KOPT-K1 (cell line): ENCODE measurements at regions not wholly inside any gene's neighbourhood (a gene's known extent, or its start where the extent isn't known, plus 50 kb on each side); places are given as distances from the start of the nearest gene placed in this dataset.

Experiments used
- H3K27ac ChIP-seq: fragments of 200-600 bp; sonication (generic); 2 replicates; pipeline ENCODE4 v1.5.1; 2016; ENCODE audit warnings: antibody characterized with exemption, mild to moderate bottlenecking, low read depth, low read length; ENCODE audit not compliant: poor library complexity, severe bottlenecking
- H3K36me3 ChIP-seq: fragments of 200-600 bp; sonication (generic); 2 replicates; pipeline ENCODE4 v1.5.1; 2017; ENCODE audit warnings: antibody characterized with exemption, mild to moderate bottlenecking, low read length, moderate library complexity; ENCODE audit not compliant: insufficient read depth
- H3K9me3 ChIP-seq: fragments of 200-600 bp; sonication (generic); 2 replicates; pipeline ENCODE4 v1.5.1; 2017; ENCODE audit warnings: antibody characterized with exemption, low read length, mild to moderate bottlenecking; ENCODE audit not compliant: insufficient read depth, poor library complexity, severe bottlenecking

GRCh38 chr18:40866013-40866645 is 1088.9 kb upstream of the PIK3C3 start:
- no peak overlapping the region for H3K27ac ChIP-seq
- H3K9me3 ChIP-seq: no peaks in the 10 kb centered on the region
- no peaks in the 10 kb centered on the region for H3K36me3 ChIP-seq

DNA sequence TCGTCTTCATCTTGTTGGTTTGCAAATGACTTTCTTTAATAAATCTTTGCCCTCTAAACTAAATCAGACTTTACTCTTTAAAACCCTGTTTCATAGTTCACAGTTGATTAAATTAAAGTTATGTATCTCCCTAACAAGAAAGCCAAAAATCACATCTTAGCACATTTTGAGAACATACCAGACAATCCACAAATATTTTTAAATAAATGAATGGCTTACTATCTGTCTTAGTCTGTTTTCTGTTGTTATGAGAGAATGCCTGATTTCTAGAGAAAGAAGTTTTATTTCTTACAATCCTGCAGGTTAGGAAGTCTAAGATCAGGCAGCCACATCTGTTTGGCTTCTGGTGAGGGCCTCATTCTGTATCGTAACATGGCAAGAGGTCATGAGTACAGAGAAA is 1090.2 kb upstream of the PIK3C3 start:
- no peaks in the 10 kb centered on the region for H3K36me3 ChIP-seq
- no peaks in the 10 kb centered on the region for H3K9me3 ChIP-seq
- H3K27ac ChIP-seq: no peak overlapping the region

DNA sequence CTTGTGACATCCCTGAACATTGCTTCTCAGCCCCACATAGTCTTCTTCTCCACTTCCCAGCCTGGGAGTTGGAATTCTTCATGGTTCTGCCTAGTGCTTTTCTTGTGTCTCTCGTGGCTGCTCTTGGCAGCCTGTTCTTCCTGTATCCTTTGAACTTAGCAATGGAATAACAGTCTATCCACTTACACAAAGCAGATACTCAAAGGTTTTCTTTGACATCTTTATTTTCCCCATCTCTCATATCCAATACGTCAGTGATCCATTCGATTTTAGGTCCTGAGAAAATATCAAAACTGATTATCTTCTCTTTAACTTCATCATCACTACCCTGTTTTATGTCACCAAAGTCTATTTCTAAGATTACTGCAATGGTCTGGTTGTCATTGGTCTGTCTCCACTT is 1091.2 kb upstream of the PIK3C3 start:
- no peak overlapping the region for H3K27ac ChIP-seq
- no peaks in the 10 kb centered on the region for H3K36me3 ChIP-seq
- no peaks in the 10 kb centered on the region for H3K9me3 ChIP-seq

DNA sequence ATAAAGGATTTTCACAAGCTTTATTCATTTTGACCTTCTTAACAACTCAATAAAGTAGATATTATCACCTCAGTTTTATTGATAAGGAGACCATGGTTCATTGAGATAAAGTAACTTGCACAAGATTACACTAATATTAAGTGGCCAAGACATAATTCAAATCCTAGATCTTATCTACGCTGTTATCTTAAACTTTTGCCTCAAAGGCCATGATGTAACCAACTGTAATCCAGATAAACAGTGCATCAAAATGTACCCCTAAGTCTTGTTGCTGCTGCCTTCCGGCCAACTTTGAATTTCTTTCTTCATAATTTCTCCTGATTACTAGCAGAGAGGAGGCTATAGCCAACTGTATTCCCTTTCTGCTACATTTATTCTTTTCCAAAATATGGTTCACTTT is 1094.8 kb upstream of the PIK3C3 start:
- H3K27ac ChIP-seq: no peak overlapping the region

DNA sequence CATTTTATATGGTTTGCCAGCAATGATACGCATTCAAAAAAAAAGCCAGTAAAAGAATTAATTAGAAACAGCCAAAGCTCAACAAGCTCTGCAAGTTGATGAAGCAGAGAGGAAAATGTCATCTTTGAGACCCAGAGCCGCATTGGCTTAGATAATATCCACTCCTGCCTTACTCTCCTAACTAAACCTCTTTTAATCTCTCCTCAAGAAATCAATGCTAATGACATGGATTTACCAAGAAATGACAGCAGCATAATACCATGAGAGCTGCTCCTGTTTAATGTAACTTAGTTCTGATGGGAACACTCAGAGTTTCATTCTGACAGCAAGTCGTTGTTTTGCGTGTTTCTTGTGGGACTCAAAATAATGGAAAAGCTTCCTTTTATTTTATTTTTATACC is 1099.4 kb upstream of the PIK3C3 start:
- no peaks in the 10 kb centered on the region for H3K9me3 ChIP-seq
- H3K27ac ChIP-seq: no peak overlapping the region
- H3K36me3 ChIP-seq: no peaks in the 10 kb centered on the region

More for the DNA sequence above, 1094.8 kb upstream of the PIK3C3 start:
- H3K36me3 ChIP-seq: no peaks in the 10 kb centered on the region
- no peaks in the 10 kb centered on the region for H3K9me3 ChIP-seq

DNA sequence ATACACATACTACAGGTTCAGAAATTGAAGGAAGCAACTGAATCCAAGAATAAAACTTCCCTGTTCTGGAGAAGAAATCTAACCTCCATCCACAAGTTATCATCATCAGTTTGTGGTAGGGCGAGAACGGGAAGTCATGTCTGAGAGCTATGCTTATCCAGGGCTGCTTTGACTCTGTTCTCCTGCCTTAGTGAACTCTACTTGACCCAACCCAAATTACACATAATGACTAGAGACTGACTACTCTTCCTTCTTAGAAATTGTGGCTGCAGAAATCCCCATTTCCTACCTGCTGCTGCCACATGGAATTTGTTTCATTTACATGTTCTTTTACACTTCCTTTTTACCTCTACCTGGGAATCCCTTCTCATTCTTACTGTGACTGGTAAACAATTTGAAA is 1102.6 kb upstream of the PIK3C3 start:
- H3K27ac ChIP-seq: no peak overlapping the region
- no peaks in the 10 kb centered on the region for H3K9me3 ChIP-seq
- H3K36me3 ChIP-seq: no peaks in the 10 kb centered on the region

GRCh38 chr18:40851014-40851429 is 1104.0 kb upstream of the PIK3C3 start:
- H3K27ac ChIP-seq: no peak overlapping the region
- no peaks in the 10 kb centered on the region for H3K9me3 ChIP-seq
- H3K36me3 ChIP-seq: no peaks in the 10 kb centered on the region

DNA sequence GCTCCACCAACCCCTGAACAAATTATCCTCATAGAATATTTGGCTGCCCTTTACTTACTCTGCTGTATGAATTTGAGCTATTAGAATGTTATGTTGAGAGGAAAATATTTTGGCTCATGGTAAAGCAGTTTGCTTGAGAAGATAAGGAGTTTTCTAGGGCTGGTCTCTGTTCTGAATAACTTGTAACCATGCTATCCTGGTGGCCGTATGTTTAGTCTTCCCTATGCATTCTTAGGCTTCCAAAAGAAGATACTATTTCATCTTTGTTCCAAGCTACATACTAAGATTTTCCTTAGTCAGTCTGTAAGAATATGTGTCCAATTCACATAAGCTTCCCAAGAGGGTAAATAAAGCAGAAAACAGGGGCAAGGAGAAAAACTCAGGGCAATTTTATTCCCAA is 1105.1 kb upstream of the PIK3C3 start:
- Histone ChIP-seq H3K36me3 (no peaks in the 10 kb centered on the region), H3K27ac (no peak overlapping the region), H3K9me3 (no peaks in the 10 kb centered on the region)

DNA sequence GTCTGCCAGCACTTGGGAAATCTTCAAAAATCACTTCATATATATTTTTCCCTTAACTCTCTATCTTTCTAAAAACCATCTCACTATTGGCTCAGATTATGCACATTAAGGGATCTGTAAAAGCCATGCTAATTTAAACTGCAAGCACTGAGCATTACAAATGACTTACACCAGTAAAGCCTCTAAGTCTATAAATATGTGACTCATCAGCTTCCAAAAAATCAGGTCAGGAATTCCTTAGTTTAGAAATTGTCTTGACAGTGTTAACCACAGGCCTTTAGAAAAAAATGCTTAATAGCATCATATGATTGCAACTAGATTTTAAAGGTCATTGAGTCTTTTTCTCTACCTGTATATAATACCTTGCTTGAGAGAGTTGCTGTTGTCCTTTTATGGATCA is 1113.6 kb upstream of the PIK3C3 start:
- no peaks in the 10 kb centered on the region for H3K36me3 ChIP-seq
- no peaks in the 10 kb centered on the region for H3K9me3 ChIP-seq
- H3K27ac ChIP-seq: no peak overlapping the region

DNA sequence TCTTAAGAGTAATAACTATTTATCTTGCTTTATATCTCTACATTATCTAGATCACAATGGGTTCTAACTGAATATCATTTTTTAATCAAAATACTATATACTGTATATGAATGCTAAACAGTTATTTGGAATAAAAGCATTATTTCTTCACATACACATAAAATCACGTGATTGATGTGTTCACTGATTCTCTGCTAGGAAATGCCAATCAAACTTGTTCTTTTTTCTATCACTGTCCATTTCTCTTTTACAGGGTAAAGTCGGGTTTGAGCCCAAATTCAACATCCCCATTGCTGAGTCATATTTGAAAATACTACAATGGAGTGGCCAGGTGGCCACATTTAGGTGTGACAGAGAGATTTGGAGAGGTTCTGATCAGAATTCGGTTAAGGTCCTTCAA is 1114.0 kb upstream of the PIK3C3 start:
- no peaks in the 10 kb centered on the region for H3K9me3 ChIP-seq
- no peak overlapping the region for H3K27ac ChIP-seq
- H3K36me3 ChIP-seq: no peaks in the 10 kb centered on the region

DNA sequence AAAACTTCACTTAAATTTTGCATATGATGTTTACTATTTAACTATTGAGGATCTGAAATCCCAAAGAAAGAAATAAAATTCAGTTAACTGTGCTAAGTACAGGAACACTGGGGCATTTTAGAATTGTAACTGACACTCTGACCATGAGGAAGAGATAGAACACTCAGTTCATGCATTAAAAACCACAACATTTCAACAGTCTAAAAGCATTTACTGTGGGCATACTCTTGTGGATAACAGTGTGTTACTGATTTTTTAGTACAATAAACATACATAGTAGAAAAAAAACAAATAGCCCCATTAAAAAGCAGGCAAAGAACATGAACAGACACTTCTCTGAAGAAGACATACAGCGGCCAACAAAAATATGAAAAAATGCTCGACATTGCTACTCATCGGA is 1122.7 kb upstream of the PIK3C3 start:
- H3K9me3 ChIP-seq: no peaks in the 10 kb centered on the region
- no peak overlapping the region for H3K27ac ChIP-seq
- H3K36me3 ChIP-seq: no peaks in the 10 kb centered on the region

DNA sequence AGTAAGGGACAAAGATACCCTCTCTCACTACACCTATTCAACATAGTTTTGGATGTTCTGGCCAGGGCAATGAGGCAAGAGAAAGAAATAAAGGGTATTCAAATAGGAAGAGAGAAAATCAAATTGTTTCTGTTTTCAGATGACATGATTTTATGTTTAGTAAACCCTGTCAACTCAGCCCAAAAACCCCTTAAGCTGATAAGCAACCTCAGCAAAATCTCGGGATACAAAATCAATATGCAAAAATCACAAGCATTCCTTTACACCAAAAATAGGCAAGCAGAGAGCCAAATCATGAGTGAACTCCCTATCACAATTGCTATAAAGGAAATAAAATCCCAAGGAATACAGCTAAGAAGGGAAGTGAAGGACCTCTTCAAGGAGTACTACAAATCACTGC is 1130.7 kb upstream of the PIK3C3 start:
- Histone ChIP-seq H3K36me3 (no peaks in the 10 kb centered on the region), H3K27ac (no peak overlapping the region), H3K9me3 (no peaks in the 10 kb centered on the region)

DNA sequence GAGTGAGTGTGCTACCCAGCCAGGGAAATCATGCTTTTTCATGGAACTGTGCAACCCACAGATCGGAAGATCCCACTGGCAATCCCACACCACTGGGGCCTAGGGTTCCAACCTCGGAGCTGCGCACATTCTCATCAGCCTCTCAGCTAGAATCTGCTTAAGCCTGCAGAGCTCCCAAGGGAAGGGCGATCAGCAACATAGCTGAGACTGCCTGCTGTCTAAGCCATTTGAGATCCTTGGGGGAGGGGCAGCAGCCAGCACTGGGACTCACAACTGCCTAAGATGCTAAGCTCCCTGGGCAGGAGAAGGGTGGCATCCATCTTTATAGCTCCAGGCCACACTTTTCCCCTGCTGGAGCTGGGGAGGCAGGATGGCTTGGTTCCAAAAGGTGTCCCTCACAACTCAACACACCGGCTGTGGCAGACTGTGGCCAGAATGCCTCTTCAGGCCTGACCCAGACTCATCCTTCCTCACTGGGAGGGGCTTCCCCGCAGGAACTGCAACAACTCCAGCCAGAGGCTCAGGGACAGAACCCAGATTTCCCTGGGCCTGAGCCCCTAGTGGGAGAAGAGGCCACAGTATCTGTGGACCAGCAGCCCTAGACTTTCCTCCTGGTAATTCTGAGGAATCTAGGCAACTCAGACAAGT is 1133.3 kb upstream of the PIK3C3 start:
- H3K27ac ChIP-seq: no peak overlapping the region

GRCh38 chr18:40812981-40813515 is 1142.0 kb upstream of the PIK3C3 start:
- Histone ChIP-seq H3K36me3 (no peaks in the 10 kb centered on the region), H3K9me3 (no peaks in the 10 kb centered on the region), H3K27ac (no peak overlapping the region)

More for the DNA sequence above, 1133.3 kb upstream of the PIK3C3 start:
- Histone ChIP-seq H3K9me3 (no peaks in the 10 kb centered on the region), H3K36me3 (no peaks in the 10 kb centered on the region)

- no peaks in the 10 kb centered on the region for H3K36me3 ChIP-seq
- H3K27ac ChIP-seq: no peak overlapping the region
- no peaks in the 10 kb centered on the region for H3K9me3 ChIP-seq
These were observed 1144.7 kb upstream of the PIK3C3 start for GRCh38 chr18:40810372-40810771.

DNA sequence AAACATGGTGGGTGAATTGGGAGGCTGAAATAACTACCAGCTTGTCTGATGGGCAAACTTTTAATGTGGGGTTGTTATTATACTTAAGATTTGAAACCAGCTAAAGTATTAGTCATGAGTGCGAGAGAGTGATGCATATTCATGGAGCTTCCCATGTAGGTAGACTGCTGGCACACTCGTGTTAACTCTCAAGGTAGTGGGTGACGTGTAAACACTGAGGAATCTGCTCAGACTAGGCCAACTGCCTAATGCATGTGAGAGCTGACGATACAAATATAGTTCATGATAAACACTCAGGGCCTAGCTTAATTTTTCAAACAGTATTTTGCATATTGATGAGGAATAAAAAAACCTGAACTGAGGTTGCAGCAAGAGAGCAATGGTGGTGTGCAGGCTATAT is 1165.7 kb upstream of the PIK3C3 start:
- Histone ChIP-seq H3K27ac (no peak overlapping the region), H3K36me3 (no peaks in the 10 kb centered on the region), H3K9me3 (no peaks in the 10 kb centered on the region)
